ENCODE measurements at regions not wholly inside any gene's neighbourhood (a gene's known extent, or its start where the extent isn't known, plus 50 kb on each side); places are given as distances from the start of the nearest gene placed in this dataset.
A peak's percentile ranks its signal among the peaks of the same experiment; 100 is the strongest.
"Not testable (repeated sequence)": the region's sequence is repeated elsewhere in the genome, so short reads cannot be mapped to it uniquely, and the experiment has no call there.

- DNase-seq (ENCODE audit: low read depth) = no peak
These were observed 181.7 kb downstream of the FAM43A start for GRCh38 chr3:194867270-194867983.

DNA sequence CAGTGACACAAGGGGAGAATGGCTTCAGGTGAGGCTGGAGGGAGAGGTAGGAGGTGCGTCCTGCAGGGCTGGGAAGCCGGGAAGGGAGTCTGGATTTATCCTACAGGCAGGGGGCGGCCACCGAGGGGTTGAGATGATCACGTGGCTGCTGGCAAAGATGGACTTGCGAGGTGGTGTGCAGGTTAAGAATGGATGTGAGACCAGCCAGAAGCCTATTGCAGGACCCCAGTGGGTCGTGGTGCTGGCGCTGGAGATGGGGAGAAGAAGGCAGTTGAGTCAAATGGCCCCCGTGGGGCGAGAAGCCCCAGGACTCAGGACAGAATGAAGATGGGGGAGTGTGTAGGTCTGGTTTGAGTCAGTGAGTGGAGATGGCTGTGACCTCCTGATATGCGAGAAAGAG is 183.1 kb downstream of the FAM43A start:
- DNase-seq (ENCODE audit: low read depth) = no peak

- no peak for DNase-seq (ENCODE audit: low read depth)
These were observed 183.9 kb downstream of the FAM43A start for GRCh38 chr3:194869482-194870169.

DNA sequence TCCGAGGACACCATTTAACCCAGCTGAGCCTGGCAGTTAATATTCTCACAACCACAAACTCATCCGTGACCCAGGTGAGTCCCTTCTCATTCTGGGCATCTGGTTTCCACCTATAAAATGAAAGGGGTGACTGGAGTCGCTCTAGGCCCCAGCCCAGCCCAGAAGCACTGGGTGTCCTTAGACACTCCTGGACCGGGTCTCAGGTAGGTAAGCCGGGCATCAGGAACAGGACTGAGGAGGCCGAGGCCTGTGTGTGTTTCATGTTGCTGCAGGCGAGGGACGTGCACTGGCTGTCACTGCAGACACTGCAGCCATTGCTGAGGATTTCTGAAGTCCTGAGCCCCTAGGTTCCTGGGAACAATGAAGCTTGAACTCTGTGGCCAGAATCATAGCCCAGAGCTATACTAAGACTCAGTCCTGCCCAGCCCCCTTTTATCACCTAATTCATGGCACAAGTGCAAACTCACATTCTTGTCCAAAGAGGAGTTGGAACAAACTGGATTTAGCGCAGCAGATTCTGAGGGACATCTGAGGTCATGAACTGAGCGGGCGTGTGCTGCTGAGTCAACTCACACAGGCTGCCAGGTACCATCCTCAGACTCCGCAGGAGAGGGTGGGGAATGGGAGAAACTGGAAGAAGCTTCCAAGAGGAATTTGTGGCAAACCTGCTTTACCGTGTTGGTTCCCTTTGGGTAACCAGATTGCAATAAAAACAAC is 184.9 kb downstream of the FAM43A start:
- DNase-seq (ENCODE audit: low read depth) = no peak

DNA sequence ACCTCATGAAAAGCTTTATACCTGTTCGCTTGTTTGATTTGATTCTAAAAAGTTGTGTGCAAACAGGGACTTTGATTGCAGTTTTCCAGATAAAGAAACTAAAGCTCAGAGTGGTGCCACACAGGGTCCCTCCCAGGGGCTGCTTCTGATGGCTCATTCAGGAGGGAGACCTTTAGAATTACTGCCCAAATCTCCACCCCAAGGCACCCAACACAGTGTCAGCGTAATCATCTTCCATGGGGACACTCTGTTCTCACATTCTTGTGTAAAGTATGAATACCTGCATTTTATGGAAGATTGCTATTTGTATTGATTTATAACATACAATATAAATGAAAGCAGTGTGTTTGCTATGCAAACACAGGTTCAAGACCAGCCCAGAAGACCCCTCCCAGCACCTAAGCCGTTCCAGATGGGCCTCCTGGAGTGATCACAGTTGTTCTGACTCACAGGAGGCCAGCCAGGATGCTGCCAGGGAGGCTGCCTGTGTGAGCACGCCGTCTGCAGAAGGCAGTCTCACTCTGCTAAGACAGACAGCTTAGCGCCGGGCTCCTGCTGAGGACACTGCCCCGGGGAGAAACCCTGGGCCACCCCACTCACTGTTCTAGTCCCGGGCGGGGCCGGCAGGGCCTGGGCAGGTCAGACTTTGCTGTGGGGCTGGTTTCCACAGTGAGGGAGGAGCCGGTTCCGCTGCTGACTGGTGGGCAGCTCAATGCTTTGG is 185.6 kb downstream of the FAM43A start:
- peak; percentile 88 for DNase-seq (ENCODE audit: low read depth)

- DNase-seq (ENCODE audit: low read depth) = peak; percentile 17
These were observed 186.4 kb downstream of the FAM43A start for GRCh38 chr3:194871864-194872668.

DNA sequence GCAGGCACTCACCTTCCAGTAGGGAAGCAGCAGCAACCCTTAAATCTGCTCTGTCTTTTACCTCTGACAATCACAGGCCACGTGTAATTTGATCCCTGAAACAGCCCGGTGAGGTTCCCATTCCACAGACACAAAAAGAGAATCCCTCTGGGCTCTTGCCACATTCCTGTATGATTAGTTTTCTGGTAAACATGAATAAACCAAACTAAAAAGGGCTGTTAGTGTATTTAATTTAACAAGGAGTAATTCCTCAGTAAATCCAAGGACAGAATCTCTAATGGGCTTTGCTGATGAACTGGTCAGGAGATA is 186.9 kb downstream of the FAM43A start:
- DNase-seq (ENCODE audit: low read depth) = no peak

DNA sequence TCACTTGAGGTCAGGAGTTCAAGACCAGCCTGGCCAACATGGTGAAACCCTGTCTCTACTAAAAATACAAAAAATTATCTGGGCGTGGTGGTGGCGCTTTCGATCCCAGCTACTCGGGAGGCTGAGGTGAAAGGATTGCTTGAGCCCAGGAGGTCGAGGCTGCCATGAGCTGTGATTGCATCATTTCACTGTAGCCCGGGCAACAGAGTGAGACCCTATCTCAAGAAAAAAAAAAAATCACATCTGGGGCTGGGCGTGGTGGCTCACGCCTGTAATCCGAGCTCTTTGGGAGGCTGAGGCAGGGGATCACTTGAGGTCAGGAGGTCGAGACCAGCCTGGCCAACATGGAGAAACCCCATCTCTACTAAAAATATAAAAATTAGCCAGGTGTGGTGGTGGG is 187.8 kb downstream of the FAM43A start:
- DNase-seq (ENCODE audit: low read depth) = not testable (repeated sequence)

GRCh38 chr3:194874206-194874605 is 188.5 kb downstream of the FAM43A start:
- no peak for DNase-seq (ENCODE audit: low read depth)

- DNase-seq (ENCODE audit: low read depth) = no peak
These were observed 189.1 kb downstream of the FAM43A start for GRCh38 chr3:194874783-194875182.

- DNase-seq (ENCODE audit: low read depth) = no peak
These were observed 190.1 kb downstream of the FAM43A start for GRCh38 chr3:194875581-194876402.

- no peak for DNase-seq (ENCODE audit: low read depth)
These were observed 190.9 kb downstream of the FAM43A start for GRCh38 chr3:194876403-194877095.

DNA sequence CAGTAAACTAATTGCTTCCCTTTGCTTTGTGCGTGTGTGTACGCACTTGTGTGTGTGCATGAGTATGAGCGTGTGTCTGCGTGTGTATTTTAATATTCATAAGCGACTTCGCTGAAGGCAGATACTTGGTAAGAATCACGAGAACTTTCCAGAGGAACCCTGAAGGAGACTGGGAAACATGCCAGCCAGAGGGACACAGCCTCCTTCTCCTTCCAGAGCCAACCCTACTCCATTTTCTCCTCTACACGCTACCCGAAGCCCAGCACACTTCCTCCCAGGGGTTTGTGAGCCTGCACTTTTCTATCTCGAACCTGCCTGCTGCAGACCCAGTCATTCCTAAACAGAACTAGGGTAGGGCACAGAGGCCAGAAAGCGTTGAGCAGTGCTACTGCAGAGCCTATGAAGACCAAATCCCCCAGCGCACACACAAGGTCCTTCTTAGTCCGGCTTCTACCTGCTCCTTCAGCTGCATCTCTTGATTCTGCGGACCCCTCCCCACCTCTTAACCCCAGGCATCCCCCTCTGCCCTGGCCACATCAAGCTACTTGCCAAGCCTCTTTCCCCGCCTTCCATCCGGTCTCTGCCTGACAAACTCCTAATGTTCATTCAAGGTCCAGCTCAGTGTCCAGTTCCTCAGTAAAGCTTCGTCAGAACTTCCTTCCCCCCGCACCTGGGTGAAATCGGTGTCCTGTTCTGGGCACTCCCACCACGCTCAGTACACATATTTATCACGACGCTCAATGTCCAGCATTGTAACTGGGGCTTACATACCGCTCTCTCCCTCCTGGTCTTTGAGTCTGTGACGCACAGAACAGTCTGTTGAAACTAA is 191.8 kb downstream of the FAM43A start:
- DNase-seq (ENCODE audit: low read depth) = no peak

- DNase-seq (ENCODE audit: low read depth) = no peak
These were observed 193.6 kb downstream of the FAM43A start for GRCh38 chr3:194879126-194879877.

DNA sequence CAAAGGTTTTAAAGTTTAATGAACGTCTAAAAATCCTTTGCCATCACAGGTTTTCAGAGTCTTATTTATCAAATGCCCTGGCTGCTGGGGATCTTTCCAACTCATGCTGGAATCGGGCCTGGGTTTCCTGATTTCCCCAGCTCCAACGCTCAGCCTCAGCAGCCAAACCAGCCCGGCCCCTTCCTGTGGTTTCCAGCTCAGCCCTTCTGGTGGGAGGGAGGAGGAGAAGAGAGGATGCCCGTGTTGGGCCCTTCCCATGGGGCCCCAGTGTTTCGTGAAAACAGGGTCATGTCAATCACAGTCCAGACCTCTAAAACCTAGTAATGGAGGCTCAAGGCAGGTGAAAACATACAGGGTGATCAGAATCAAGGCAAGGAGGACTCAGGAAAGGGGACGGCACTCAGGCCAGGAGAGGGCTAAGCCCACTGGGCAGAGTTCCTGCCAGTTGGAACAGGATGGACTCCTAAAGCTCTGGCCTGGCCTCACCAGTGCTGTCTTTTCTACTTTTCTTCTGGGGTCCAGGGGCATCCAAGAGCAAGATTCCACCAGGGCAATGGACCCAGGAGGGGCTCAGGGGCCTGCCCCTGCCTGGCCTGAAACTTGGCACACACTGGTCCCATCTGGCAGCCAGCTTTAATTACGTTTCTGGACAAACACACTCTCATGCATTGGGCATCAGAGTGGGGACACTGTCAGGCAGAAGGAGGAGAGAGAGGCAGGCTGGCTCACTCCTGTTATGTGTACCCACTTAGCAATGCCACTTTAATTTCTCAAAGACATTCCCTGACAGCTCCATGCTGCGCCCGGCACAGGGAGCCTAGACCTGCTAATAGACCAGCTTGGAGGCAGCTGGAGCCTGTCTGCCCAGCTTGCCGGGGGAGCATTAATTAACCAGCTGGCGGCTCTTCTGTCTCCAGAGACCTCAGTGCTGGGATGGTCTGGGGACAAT is 194.6 kb downstream of the FAM43A start:
- no peak for DNase-seq (ENCODE audit: low read depth)

GRCh38 chr3:194880940-194881925 is 195.6 kb downstream of the FAM43A start:
- DNase-seq (ENCODE audit: low read depth) = no peak
